Smooth muscle cell (in vitro differentiated cells): ENCODE measurements at regions not wholly inside any gene's neighbourhood (a gene's known extent, or its start where the extent isn't known, plus 50 kb on each side); places are given as distances from the start of the nearest gene placed in this dataset.

Experiments used
- DNase-seq: peaks from one replicate; lab custom pipeline; 2025; ENCODE audit not compliant: unreplicated experiment; lab: John Stamatoyannopoulos, UW
- H2AFZ ChIP-seq: fragments of 200-600 bp; sonication (generic); 2 replicates; pipeline ENCODE4 v1.6.0; 2016; ENCODE audit warnings: antibody characterized with exemption, low read depth, mild to moderate bottlenecking
- H3F3A ChIP-seq: fragments of 200-600 bp; sonication (generic); 2 replicates; pipeline ENCODE4 v1.6.0; 2017; ENCODE audit warnings: antibody characterized with exemption, low read depth
- H3K27ac ChIP-seq: fragments of 200-600 bp; sonication (generic); 2 replicates; pipeline ENCODE4 v1.5.1; 2016; ENCODE audit warnings: low read depth, mild to moderate bottlenecking
- H3K27me3 ChIP-seq: fragments of 200-600 bp; sonication (generic); 2 replicates; pipeline ENCODE4 v1.6.1; 2016; ENCODE audit warnings: low read depth, mild to moderate bottlenecking
- H3K36me3 ChIP-seq: fragments of 200-600 bp; sonication (generic); 2 replicates; pipeline ENCODE4 v1.5.1; 2016; ENCODE audit warnings: low read depth
- H3K4me1 ChIP-seq: fragments of 200-600 bp; sonication (generic); 2 replicates; pipeline ENCODE4 v1.5.1; 2016; ENCODE audit warnings: low read depth
- H3K4me2 ChIP-seq: fragments of 200-600 bp; sonication (generic); 2 replicates; pipeline ENCODE4 v1.6.0; 2016; ENCODE audit warnings: mild to moderate bottlenecking
- H3K4me3 ChIP-seq: fragments of 200-600 bp; sonication (generic); 2 replicates; pipeline ENCODE4 v1.5.1; 2016; ENCODE audit warnings: mild to moderate bottlenecking
- H3K79me2 ChIP-seq: fragments of 200-600 bp; sonication (generic); 2 replicates; pipeline ENCODE4 v1.6.0; 2016; ENCODE audit warnings: low read depth, mild to moderate bottlenecking
- H3K9ac ChIP-seq: fragments of 200-600 bp; sonication (generic); 2 replicates; pipeline ENCODE4 v1.6.0; 2016; ENCODE audit warnings: low read depth
- H3K9me3 ChIP-seq: fragments of 200-600 bp; sonication (generic); replicated peaks from 2 replicates; pipeline ENCODE4 v1.5.1; 2016; ENCODE audit warnings: low read depth
- H4K20me1 ChIP-seq: fragments of 200-600 bp; sonication (generic); 2 replicates; pipeline ENCODE4 v1.6.0; 2016; ENCODE audit warnings: low read depth
- CTCF ChIP-seq: fragments of 200-600 bp; sonication (generic); IDR thresholded peaks from 2 replicates; pipeline ENCODE4 v1.5.1; 2017; ENCODE audit warnings: borderline replicate concordance, mild to moderate bottlenecking, antibody characterized with exemption; ENCODE audit not compliant: insufficient read depth, poor library complexity, severe bottlenecking
- WGBS: methylation state at CpG from one replicate; pipeline ENCODE4 v1.1.7; 2016; ENCODE audit warnings: low lambda C conversion rate; 5-methylcytosine and 5-hydroxymethylcytosine counted together

GRCh38 chr17:83155128-83156121 is 76.0 kb downstream of the METRNL start:
- H3K27ac ChIP-seq, result no peak overlapping the region
- no peaks in the 10 kb centered on the region for H3K79me2 ChIP-seq
- no peaks in the 10 kb centered on the region for H4K20me1 ChIP-seq
- no peaks in the 10 kb centered on the region for H3K9me3 ChIP-seq
- no peak overlapping the region for H2AFZ ChIP-seq
- no peaks in the 10 kb centered on the region for H3F3A ChIP-seq
- 82% methylated on average over 32 of the region's 32 CpGs for WGBS
- DNase-seq, result no peak
- H3K9ac ChIP-seq, result no peak overlapping the region
- H3K27me3 ChIP-seq, result no peaks in the 10 kb centered on the region
- no peak overlapping the region for H3K4me3 ChIP-seq
- H3K36me3 ChIP-seq, result no peaks in the 10 kb centered on the region
- H3K4me2 ChIP-seq, result no peak overlapping the region
- H3K4me1 ChIP-seq, result no peaks in the 10 kb centered on the region
- TF ChIP-seq CTCF, result no peak

DNA sequence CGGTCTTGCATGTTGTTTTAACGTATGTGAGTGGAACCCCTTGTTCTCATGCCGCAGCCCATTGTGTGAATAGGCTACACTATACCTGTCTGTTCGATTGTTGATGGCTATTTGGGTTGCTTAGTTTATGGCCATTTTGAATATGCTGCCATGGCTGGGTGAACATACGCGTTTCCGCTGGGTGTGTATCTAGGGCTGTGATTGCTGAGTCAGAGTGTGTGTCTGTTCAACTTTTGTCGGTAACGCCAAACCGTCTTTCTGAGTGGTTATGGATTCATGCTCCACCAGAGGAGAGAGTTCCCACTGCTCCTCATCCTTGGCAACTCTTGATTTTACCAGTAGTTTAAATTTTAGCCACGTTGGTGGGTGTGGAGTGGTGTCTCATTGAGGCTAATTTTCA is 77.0 kb downstream of the METRNL start:
- H3K4me2 ChIP-seq, result no peak overlapping the region
- H3F3A ChIP-seq, result no peaks in the 10 kb centered on the region
- H3K9ac ChIP-seq, result no peak overlapping the region
- H3K4me3 ChIP-seq, result no peak overlapping the region
- H4K20me1 ChIP-seq, result no peaks in the 10 kb centered on the region
- H3K36me3 ChIP-seq, result no peaks in the 10 kb centered on the region
- H3K27me3 ChIP-seq, result no peaks in the 10 kb centered on the region
- H3K4me1 ChIP-seq, result no peaks in the 10 kb centered on the region
- H3K9me3 ChIP-seq, result no peaks in the 10 kb centered on the region
- no peaks in the 10 kb centered on the region for H3K79me2 ChIP-seq
- no peak for TF ChIP-seq CTCF
- H3K27ac ChIP-seq, result no peak overlapping the region
- no peak for DNase-seq
- no peak overlapping the region for H2AFZ ChIP-seq
- 92% methylated on average over 11 of the region's 11 CpGs for WGBS

- Histone ChIP-seq H3K27ac (no peak overlapping the region), H3K9me3 (no peaks in the 10 kb centered on the region), H3F3A (no peaks in the 10 kb centered on the region), H3K36me3 (no peaks in the 10 kb centered on the region), H3K4me2 (no peak overlapping the region), H4K20me1 (no peaks in the 10 kb centered on the region), H2AFZ (no peak overlapping the region), H3K9ac (no peak overlapping the region), H3K79me2 (no peaks in the 10 kb centered on the region), H3K4me1 (no peaks in the 10 kb centered on the region), H3K27me3 (no peaks in the 10 kb centered on the region), H3K4me3 (no peak overlapping the region)
- DNase-seq, result no peak
- 96% methylated on average over 19 of the region's 19 CpGs for WGBS
- no peak for TF ChIP-seq CTCF
Observed at GRCh38 chr17:83159204-83160049, 80.0 kb downstream of the METRNL start.
